AG08395 (cell line): ENCODE measurements at regions not wholly inside any gene's neighbourhood (a gene's known extent, or its start where the extent isn't known, plus 50 kb on each side); places are given as distances from the start of the nearest gene placed in this dataset.
"Not testable (repeated sequence)": the region's sequence is repeated elsewhere in the genome, so short reads cannot be mapped to it uniquely, and the experiment has no call there.

Source experiments
- DNase-seq: peaks from one replicate; pipeline ENCODE4 v3.0.0; 2012; ENCODE audit warnings: mixed read lengths, low spot score

- DNase-seq, result no peak
Measured at GRCh38 chr3:191518861-191519260, 57.9 kb downstream of the PYDC2 start.

- no peak for DNase-seq
Measured at GRCh38 chr3:191521055-191521454, 60.1 kb downstream of the PYDC2 start.

GRCh38 chr3:191523148-191523547 is 62.2 kb downstream of the PYDC2 start:
- DNase-seq, result no peak

- no peak for DNase-seq
Measured at GRCh38 chr3:191528589-191528988, 67.6 kb downstream of the PYDC2 start.

- DNase-seq, result no peak
Measured at GRCh38 chr3:191529992-191530391, 69.0 kb downstream of the PYDC2 start.

- no peak for DNase-seq
Measured at GRCh38 chr3:191531434-191531972, 70.5 kb downstream of the PYDC2 start.

GRCh38 chr3:191543018-191543417 is 82.1 kb downstream of the PYDC2 start:
- no peak for DNase-seq

GRCh38 chr3:191543897-191544296 is 82.9 kb downstream of the PYDC2 start:
- no peak for DNase-seq

- DNase-seq, result no peak
Measured at GRCh38 chr3:191549357-191549756, 88.4 kb downstream of the PYDC2 start.

GRCh38 chr3:191555037-191555436 is 94.1 kb downstream of the PYDC2 start:
- DNase-seq, result no peak

- DNase-seq, result no peak
Measured at GRCh38 chr3:191557322-191557721, 96.4 kb downstream of the PYDC2 start.

GRCh38 chr3:191563722-191564121 is 102.8 kb downstream of the PYDC2 start:
- no peak for DNase-seq

GRCh38 chr3:191566469-191566868 is 105.5 kb downstream of the PYDC2 start:
- DNase-seq, result no peak

GRCh38 chr3:191568206-191568605 is 107.2 kb downstream of the PYDC2 start:
- DNase-seq, result no peak

GRCh38 chr3:191592105-191592504 is 131.1 kb downstream of the PYDC2 start:
- DNase-seq, result no peak

- DNase-seq, result no peak
Measured at GRCh38 chr3:191593486-191593885, 132.5 kb downstream of the PYDC2 start.

- not testable (repeated sequence) for DNase-seq
Measured at GRCh38 chr3:191615511-191615910, 154.5 kb downstream of the PYDC2 start.

GRCh38 chr3:191624299-191624698 is 163.3 kb downstream of the PYDC2 start:
- DNase-seq, result no peak

GRCh38 chr3:191627064-191627463 is 166.1 kb downstream of the PYDC2 start:
- no peak for DNase-seq

- no peak for DNase-seq
Measured at GRCh38 chr3:191628571-191628970, 167.6 kb downstream of the PYDC2 start.

- DNase-seq, result no peak
Measured at GRCh38 chr3:191631496-191631895, 170.5 kb downstream of the PYDC2 start.

- DNase-seq, result no peak
Measured at GRCh38 chr3:191634902-191635301, 173.9 kb downstream of the PYDC2 start.

GRCh38 chr3:191637611-191638010 is 176.6 kb downstream of the PYDC2 start:
- no peak for DNase-seq

- DNase-seq, result no peak
Measured at GRCh38 chr3:191641789-191642188, 180.8 kb downstream of the PYDC2 start.

- no peak for DNase-seq
Measured at GRCh38 chr3:191644291-191644690, 183.3 kb downstream of the PYDC2 start.
